Endothelial cell of umbilical vein (primary cell): ENCODE measurements at regions not wholly inside any gene's neighbourhood (a gene's known extent, or its start where the extent isn't known, plus 50 kb on each side); places are given as distances from the start of the nearest gene placed in this dataset.

Source experiments
- CTCF ChIP-seq, 2 donors: IDR thresholded peaks; 1 replicate in 1 of 2; 2 replicates in 1 of 2; pipeline ENCODE4 v1.5.1; 2011; ENCODE audit warnings: low read length in 2 of 2, mild to moderate bottlenecking in 2 of 2, moderate library complexity in 2 of 2, control low read depth in 1 of 2, inconsistent platforms in 1 of 2, low read depth in 1 of 2; ENCODE audit not compliant: insufficient read depth in 1 of 2; ENCODE audit errors: extremely low read depth in 1 of 2
- EZH2 ChIP-seq: IDR thresholded peaks from 2 replicates; pipeline ENCODE4 v1.6.1; 2012; ENCODE audit warnings: borderline replicate concordance, low read depth, mild to moderate bottlenecking, moderate library complexity, low read length, inconsistent platforms; ENCODE audit not compliant: severe bottlenecking
- JUN ChIP-seq: IDR thresholded peaks from 2 replicates; pipeline ENCODE4 v1.6.1; 2011; ENCODE audit warnings: borderline replicate concordance, low read depth; ENCODE audit not compliant: insufficient read length, insufficient read depth
- POLR2A ChIP-seq: IDR thresholded peaks from 2 replicates; pipeline ENCODE4 v1.6.1; 2012; ENCODE audit warnings: low read depth, mild to moderate bottlenecking, control low read depth, low read length
- POLR2AphosphoS5 ChIP-seq: IDR thresholded peaks from 2 replicates; pipeline ENCODE4 v1.6.1; 2012; ENCODE audit warnings: low read depth, mild to moderate bottlenecking, control low read depth, low read length, moderate library complexity; ENCODE audit not compliant: insufficient read depth

- no peak for TF ChIP-seq POLR2A
- no peak for TF ChIP-seq CTCF (IDR thresholded peaks at IDR 0.05; ENCODE audit: extremely low read depth in 1 of 2, insufficient read depth in 1 of 2, low read depth in 1 of 2, low read length in 2 of 2)
- TF ChIP-seq POLR2AphosphoS5 = no peak
- TF ChIP-seq JUN = no peak
- no peak for TF ChIP-seq EZH2
Observed at GRCh38 chr2:121918231-121918630, 162.8 kb downstream of the TSN start.
